ENCODE measurements at regions not wholly inside any gene's neighbourhood (a gene's known extent, or its start where the extent isn't known, plus 50 kb on each side); places are given as distances from the start of the nearest gene placed in this dataset.
"Not testable (repeated sequence)": the region's sequence is repeated elsewhere in the genome, so short reads cannot be mapped to it uniquely, and the experiment has no call there.

DNA sequence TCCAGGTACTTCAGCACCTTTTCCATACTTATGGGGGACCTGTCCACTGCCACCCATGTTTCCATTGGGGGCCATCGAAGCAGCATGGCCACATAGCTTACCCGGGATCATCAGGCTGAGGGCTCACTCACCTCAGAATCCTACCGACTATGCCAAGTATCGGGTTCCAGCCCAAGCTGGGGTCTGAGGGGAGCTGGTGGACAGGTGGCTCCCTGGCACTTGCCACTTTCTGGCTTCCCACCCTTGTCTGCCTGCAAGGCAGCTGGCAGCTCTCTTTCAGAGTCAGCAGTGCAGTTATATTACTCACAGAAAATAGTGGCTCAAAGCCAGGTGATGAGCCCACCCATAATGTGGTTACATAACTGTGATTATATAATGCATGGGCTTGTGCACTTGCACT is 1153.8 kb downstream of the STIM2 start:
- FAIRE-seq (no peak), DNase-seq (ENCODE audit: insufficient read length, low spot score) (no peak)
- no peak for TF ChIP-seq POLR2A (IDR thresholded peaks at IDR 0.05; ENCODE audit: low read depth, low read length)

DNA sequence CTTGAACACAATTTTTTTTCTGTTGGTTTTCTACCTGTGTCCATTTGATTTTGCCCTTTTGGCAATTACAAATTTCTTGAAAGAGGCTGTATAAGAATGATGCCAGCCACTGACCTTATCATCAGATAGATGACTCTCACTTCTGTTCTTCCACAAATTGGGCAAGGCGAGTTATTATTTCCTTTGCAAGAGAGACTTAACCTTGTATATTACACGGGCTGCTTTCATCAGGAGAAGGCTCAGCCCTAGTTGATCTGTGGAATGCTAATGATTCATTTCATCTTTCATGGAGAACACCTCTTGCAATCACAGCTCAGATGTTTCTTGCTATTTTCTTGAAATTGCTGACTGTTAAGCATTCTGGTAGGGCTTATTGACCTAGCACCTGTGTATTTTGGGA is 1155.4 kb downstream of the STIM2 start:
- TF ChIP-seq POLR2A (IDR thresholded peaks at IDR 0.05; ENCODE audit: low read depth, low read length): no peak
- FAIRE-seq (no peak), DNase-seq (ENCODE audit: insufficient read length, low spot score) (no peak)

DNA sequence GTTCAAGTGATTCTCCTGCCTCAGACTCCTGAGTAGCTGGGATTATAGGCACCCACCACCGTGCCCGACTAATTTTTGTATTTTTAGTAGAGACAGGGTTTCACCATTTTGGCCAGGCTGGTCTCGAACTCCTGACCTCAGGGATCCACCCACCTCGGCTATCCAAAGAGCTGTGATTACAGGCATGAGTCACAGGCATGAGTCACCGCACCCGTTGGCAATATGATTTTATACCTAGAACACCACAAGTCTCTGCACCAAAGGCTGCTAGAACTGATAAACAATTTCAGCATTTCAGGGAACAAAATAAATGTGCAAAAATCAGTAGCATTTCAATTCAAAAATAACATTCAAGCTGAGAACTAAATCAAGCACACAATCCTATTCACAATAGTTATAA is 1177.6 kb downstream of the STIM2 start:
- DNase-seq (ENCODE audit: insufficient read length, low spot score); FAIRE-seq: not testable (repeated sequence)

DNA sequence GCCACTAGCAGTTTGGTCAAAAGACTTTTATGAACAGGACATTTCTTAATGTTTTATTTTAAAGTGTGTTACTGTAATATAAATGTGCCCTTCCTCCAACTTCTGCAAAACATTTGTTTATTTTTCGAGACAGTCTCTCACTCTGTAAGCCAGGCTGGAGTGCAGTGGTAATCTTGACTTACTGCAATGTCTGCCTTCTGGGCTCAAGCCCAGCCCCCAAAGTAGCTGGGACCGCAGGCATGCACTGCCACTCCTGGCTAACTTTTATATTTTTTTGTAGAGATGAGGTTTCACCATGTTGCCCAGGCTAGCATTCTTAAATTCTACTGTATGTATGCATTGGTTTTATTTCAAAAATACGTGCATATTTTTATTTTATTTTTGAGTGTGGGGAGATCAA is 1201.9 kb downstream of the STIM2 start:
- DNase-seq (ENCODE audit: insufficient read length, low spot score) (no peak), FAIRE-seq (no peak)
- no peak for TF ChIP-seq POLR2A (IDR thresholded peaks at IDR 0.05; ENCODE audit: low read depth, low read length)

DNA sequence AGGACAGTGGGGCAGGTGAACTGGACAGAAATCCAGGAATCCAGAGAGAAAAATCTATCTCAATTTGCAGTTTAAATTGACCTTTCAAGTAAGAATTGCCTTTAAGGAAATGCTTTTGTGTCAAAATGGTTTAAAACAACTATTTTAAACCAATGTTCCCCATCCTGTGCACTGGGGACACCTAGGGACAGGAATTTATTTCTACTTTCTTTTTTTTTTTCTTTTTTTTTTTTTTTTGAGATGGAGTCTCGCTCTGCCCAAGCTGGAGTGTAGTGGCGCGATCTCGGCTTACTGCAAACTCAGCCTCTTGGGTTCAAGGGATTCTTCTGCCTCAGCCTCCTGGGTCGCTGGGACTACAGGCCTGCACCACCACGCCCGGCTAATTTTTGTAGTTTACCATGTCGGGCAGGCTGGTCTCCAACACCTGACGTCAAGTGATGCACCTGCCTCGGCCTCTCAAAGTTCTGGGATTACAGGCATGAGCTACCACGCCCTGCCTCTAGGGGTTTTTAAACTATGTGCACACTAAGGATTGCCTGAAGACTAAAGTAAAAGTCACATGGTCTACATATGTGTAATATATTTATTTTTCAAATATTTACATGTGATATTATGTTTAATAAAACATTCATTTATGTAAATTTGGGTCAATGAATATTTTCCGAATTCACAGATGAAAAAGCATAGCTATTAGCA is 1213.4 kb downstream of the STIM2 start:
- no peak for TF ChIP-seq POLR2A (IDR thresholded peaks at IDR 0.05; ENCODE audit: low read depth, low read length)
- FAIRE-seq: no peak
- DNase-seq (ENCODE audit: insufficient read length, low spot score): no peak

DNA sequence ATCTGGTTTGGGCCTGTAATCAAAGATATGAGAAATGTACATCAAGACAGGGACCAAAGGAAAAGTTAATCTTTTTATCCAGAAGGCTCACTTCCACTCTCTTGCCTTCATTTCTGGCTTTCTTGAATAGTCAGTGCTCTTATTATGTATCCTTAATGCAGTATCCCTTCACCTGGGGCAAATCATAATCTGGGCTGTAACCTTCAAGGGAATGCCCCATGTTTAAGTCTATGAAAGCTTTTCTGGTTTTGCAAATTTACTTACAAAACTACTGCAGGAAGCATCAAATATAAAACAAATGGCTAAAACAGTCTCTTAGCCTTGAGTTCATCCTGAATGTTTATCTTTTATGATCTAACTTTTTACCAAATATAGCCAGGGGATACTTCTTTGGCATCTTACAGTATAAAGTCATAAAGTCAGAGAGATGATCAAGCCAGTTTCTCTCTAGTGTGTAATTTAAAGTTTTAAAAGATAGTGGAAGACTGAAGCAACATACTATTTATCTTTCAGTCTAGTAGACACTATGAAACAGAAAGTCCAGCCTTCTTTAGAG is 1214.8 kb downstream of the STIM2 start:
- TF ChIP-seq POLR2A (IDR thresholded peaks at IDR 0.05; ENCODE audit: low read depth, low read length): no peak
- DNase-seq (ENCODE audit: insufficient read length, low spot score): no peak
- FAIRE-seq: no peak

DNA sequence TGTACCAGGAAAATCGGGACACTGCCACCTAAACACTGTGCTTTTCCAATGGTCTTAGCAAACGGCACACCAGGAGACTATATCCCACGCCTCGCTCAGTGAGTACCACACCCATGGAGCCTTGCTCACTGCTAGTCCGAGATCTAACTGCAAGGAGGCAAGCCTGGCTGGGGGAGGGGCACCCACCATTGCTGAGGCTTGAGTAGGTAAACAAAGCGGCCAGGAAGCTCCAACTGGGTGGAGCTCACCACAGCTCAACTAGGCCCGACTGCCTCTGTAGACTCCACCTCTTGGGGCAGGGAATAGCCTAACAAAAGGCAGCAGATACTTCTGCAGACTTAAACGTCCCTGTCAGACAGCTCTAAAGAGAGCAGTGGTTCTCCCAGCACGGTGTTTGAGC is 1216.6 kb downstream of the STIM2 start:
- not testable (repeated sequence) for DNase-seq (ENCODE audit: insufficient read length, low spot score); FAIRE-seq

DNA sequence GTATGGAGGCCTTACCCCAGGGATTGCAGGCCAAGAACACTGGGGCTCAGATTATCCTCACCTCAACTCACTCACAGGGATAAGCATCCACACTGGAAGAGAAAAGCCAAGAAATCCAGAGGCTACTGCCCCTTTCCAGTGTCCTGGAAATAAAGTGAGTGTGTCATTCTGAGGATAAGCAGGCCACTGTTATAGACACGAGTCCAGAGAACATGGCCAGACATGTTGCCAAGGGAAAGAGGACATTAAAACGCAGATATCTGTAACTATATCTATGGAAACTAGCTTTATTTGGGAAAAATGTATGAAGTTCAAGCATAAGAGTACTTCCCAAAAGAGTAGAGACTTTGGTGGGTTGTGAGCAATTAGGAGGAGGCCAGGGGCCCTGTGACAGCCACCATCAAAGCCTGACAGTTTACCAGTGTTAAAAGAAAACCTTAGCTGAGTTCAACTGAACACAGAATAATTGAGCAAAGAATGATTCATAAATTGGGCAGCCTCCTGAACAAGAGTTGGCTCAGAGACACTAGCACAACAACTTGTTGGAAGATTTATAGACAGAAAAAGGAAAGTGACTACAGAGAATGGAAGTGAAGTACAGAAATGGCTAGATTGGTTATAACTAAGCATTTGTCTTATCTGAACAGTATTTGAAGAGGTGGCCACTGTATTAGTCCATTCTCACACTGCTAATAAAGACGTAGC is 1222.2 kb downstream of the STIM2 start:
- FAIRE-seq: no peak
- TF ChIP-seq POLR2A (IDR thresholded peaks at IDR 0.05; ENCODE audit: low read depth, low read length): no peak
- DNase-seq (ENCODE audit: insufficient read length, low spot score): no peak

DNA sequence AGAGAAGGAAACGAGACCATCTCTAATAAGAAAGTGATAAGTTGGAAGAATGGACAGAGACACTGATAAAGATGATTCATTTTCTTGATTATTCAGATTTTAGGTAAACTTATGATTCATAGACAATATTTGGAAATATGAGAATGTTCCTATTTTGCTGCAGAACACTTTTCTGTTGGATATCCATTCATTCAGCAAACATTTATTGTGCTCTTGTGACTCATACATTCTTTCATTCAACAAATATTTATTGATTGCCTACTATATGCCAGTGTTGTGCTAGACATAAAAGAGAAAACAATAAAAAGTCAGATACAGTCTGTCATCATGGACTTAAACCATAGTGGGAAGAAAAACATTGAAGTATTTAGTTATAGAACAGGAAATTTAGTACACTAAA is 1232.0 kb downstream of the STIM2 start:
- DNase-seq (ENCODE audit: insufficient read length, low spot score): no peak
- no peak for TF ChIP-seq POLR2A (IDR thresholded peaks at IDR 0.05; ENCODE audit: low read depth, low read length)
- FAIRE-seq: no peak

DNA sequence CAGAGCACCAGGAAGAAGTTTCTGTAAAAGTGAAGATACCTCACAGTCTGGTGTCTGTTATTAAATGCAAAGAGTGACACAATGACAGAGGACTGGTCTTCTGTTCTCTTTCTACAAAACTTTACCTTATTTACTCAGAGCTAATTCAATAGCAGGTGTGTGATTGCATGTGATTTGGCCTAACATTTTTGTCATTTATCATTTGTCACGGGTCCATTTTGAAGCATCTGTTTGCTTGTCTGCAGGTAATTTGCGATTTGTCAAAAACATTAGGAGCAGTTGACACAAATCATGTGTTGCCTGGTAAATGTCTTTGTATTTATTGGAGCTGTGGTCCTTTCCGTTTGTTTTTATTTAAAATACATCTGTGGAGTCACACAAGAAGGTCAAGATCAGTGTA is 1232.4 kb downstream of the STIM2 start:
- no peak for TF ChIP-seq POLR2A (IDR thresholded peaks at IDR 0.05; ENCODE audit: low read depth, low read length)
- no peak for DNase-seq (ENCODE audit: insufficient read length, low spot score)
- FAIRE-seq: no peak

DNA sequence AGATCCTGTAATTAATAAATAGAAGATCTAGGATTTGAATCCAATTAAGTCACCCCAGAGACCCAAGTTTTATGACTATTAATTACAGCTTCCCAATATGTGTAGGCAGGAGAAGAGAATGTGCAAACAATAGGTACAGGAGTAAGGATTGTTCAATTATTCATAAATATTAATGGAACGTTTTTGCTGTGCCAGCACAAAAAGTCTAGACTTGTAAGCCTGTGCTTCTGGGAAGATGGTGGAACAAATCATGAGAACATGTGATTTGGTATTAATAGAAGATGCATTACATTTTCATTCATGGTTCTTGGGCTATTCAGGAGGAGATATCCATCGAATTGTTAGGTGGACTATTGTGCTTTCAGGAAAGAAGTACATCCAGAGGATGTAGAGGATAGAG is 1240.9 kb downstream of the STIM2 start:
- no peak for DNase-seq (ENCODE audit: insufficient read length, low spot score)
- TF ChIP-seq POLR2A (IDR thresholded peaks at IDR 0.05; ENCODE audit: low read depth, low read length): no peak
- FAIRE-seq: no peak

DNA sequence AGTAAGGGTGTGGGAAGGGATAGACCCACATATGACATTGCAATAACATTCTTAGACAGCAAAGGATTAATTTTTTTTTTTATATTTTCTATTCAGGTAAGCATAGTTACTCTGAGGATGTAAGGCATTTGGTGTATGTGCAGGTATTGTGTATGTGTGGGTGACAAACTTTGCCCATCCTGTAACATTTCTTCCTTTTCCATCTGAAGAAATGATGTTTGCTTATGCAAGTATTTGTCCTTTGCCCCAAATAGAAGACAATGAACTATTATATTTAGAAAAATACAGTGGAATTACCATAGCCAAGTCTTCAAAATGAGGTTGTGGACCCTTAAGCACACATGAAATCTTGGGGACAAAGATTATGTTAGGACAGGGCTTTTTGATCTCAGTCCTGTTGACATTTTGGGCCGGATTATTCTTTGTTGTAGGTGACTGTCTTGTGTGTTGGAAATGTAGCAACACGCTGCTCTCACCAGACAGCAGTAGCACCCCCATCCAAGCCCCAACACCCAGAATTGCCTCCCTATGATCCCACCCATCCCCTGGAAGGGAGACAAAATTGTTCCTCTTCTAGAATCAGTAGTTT is 1244.7 kb downstream of the STIM2 start:
- FAIRE-seq (no peak), DNase-seq (ENCODE audit: insufficient read length, low spot score) (no peak)
- no peak for TF ChIP-seq POLR2A (IDR thresholded peaks at IDR 0.05; ENCODE audit: low read depth, low read length)

DNA sequence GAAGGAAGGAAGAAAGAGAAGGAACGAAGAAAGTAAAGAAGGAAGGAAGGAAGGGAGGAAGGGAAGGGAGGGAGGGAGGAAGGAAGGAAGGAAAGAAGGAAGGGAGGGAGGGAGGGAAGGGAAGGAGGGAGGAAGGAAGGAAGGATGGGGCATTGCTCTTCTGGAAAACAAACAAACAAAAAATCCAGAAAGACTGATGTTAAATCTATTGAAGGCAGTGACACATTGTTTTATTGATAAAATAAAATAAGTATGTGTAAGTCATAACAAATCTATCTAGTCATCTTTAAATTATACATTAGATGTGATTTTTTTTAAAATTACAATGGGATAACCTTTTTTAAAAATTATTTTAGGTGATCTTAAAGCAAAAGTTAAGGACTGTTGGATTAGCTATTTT is 1245.5 kb downstream of the STIM2 start:
- DNase-seq (ENCODE audit: insufficient read length, low spot score): no peak
- FAIRE-seq: no peak
- no peak for TF ChIP-seq POLR2A (IDR thresholded peaks at IDR 0.05; ENCODE audit: low read depth, low read length)

DNA sequence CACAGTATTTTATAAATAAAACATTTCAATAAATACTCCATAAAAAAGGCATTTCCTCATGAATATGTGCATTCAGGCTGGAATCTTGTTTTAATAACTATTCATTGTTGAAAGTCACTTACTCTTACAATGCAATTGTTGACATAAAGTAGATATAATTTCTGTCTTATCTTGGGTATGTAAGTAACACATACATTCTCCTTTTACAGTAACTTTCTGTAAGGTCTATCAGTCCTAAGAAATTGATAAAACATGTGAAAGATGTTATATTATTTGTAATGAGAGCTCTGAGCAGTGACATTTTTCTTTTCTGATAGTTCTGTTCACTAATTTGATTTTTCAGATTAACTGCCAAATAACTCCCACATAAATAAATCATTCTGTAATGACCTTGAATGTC is 1249.2 kb downstream of the STIM2 start:
- no peak for TF ChIP-seq POLR2A (IDR thresholded peaks at IDR 0.05; ENCODE audit: low read depth, low read length)
- DNase-seq (ENCODE audit: insufficient read length, low spot score) (no peak), FAIRE-seq (no peak)

DNA sequence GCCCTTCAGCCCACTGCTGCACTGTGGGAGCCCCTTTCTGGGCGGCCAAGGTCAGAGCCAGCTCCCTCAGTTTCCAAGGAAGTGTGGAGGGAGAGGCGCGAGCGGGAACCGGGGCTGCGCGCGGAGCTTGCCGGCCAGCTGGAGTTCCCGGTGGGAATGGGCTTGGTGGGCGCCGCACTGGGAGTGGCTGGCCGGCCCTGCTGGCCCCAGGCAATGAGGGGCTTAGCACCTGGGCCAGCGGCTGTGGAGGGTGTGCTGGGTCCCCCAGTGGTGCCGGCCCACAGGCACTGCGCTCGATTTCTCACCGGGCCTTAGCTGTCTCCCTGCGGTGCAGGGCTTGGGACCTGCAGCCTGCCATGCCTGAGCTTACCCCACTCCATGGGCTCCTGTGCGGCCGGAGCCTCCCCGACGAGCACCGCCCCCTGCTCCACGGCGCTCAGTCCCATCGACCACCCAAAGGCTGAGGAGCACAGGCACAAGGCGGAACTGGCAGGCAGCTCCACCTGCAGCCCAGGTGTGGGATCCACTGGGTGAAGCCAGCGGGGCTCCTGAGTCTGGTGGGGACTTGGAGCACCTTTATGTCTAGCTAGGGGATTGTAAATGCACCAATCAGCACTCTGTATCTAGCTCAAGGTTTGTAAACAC is 1252.2 kb downstream of the STIM2 start:
- FAIRE-seq; DNase-seq (ENCODE audit: insufficient read length, low spot score): not testable (repeated sequence)

DNA sequence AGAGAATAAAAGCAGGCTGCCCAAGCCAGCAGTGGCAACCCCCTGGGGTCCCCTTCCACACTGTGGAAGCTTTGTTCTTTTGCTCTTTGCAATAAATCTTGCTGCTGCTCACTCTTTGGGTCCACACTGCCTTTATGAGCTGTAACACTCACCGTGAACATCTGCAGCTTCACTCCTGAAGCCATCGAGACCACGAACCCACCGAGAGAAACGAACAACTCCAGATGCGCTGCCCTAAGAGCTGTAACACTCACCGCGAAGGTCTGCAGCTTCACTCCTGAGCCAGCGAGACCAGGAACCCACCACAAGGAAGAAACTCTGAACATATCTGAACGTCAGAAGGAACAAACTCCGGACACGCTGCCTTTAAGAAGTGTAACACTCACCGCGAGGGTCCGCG is 1252.9 kb downstream of the STIM2 start:
- FAIRE-seq: not testable (repeated sequence)

DNA sequence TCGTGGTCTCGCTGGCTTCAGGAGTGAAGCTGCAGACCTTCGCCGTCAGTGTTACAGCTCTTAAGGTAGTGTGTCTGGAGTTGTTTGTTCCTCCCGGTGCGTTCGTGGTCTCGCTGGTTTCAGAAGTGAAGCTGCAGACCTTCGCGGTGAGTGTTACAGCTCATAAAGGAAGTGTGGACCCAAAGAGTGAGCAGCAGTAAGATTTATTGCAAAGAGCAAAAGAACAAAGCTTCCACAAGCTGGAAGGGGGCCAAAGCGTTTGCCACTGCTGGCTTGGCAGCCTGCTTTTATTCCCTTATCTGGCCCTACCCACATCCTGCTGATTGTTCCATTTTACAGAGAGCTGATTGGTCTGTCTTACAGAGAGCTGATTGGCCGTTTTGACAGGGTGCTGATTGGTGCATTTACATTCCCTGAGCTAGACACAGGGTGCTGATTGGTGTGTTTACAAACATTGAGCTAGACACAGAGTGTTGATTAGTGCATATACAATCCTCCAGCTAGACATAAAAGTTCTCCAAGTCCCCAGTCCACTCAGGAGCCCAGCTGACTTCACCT is 1256.0 kb downstream of the STIM2 start:
- not testable (repeated sequence) for FAIRE-seq; DNase-seq (ENCODE audit: insufficient read length, low spot score)

More for the DNA sequence above, 1252.9 kb downstream of the STIM2 start:
- not testable (repeated sequence) for DNase-seq (ENCODE audit: insufficient read length, low spot score)
